Tibial nerve (tissue), 4 donors: ENCODE measurements at regions not wholly inside any gene's neighbourhood (a gene's known extent, or its start where the extent isn't known, plus 50 kb on each side); places are given as distances from the start of the nearest gene placed in this dataset.

Experiments
- EP300 ChIP-seq, 2 donors: sonication (generic); formaldehyde crosslinking; IDR thresholded peaks; one replicate each; pipeline ENCODE4 v1.6.1; 2017; ENCODE audit warnings: antibody characterized with exemption in 2 of 2, mild to moderate bottlenecking in 1 of 2
- POLR2A ChIP-seq, 2 donors: fragments of 450-650 bp; IDR thresholded peaks; one replicate each; pipeline ENCODE4 v1.6.1; 2017; ENCODE audit warnings: antibody characterized with exemption in 2 of 2, mild to moderate bottlenecking in 2 of 2, moderate library complexity in 2 of 2
- TF ChIP-seq, protein P1 (sequence below), 5 experiments: fragments of 200-600 bp in 3 of 5; fragments of 450-650 bp in 2 of 5; sonication (generic) in 3 of 5; IDR thresholded peaks; one replicate each; pipeline ENCODE4 v1.5.1; 2016 to 2019; ENCODE audit warnings: antibody characterized with exemption in 5 of 5, mild to moderate bottlenecking in 3 of 5, moderate library complexity in 2 of 5

DNA sequence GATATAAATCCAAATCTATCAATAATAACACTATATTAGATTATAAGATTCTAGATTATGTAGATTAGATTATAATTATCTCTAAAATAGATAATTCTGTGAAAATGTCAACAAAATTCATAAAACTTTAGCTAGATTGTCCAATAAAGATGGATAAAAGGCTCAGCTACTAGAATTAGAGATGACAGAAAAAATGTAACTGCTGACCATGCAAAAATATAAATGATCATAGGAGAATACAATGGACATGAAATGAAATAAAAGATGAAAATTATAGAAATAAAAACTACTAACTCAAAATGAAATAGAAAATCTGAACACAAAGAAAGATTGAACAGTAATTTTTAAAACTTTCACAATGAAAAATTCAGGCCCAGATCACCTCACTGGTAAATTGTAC, 1332.1 kb upstream of the CELF2 start:
- TF ChIP-seq POLR2A (IDR thresholded peaks at IDR 0.05) (no peak), EP300 (IDR thresholded peaks at IDR 0.05) (no peak)
- TF ChIP-seq, protein P1, sequence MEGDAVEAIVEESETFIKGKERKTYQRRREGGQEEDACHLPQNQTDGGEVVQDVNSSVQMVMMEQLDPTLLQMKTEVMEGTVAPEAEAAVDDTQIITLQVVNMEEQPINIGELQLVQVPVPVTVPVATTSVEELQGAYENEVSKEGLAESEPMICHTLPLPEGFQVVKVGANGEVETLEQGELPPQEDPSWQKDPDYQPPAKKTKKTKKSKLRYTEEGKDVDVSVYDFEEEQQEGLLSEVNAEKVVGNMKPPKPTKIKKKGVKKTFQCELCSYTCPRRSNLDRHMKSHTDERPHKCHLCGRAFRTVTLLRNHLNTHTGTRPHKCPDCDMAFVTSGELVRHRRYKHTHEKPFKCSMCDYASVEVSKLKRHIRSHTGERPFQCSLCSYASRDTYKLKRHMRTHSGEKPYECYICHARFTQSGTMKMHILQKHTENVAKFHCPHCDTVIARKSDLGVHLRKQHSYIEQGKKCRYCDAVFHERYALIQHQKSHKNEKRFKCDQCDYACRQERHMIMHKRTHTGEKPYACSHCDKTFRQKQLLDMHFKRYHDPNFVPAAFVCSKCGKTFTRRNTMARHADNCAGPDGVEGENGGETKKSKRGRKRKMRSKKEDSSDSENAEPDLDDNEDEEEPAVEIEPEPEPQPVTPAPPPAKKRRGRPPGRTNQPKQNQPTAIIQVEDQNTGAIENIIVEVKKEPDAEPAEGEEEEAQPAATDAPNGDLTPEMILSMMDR (IDR thresholded peaks at IDR 0.05) = no peak
